NOMO-1 (cell line): ENCODE measurements at regions not wholly inside any gene's neighbourhood (a gene's known extent, or its start where the extent isn't known, plus 50 kb on each side); places are given as distances from the start of the nearest gene placed in this dataset.

Source experiments
- DNase-seq, 2 experiments: peaks; one replicate each; lab custom pipeline; 2025; ENCODE audit not compliant: unreplicated experiment in 2 of 2; lab: John Stamatoyannopoulos, UW

- no peak for DNase-seq
These were observed 335.8 kb downstream of the EPHA7 start for GRCh38 chr6:93083337-93084230.

- DNase-seq, result no peak
These were observed 337.5 kb downstream of the EPHA7 start for GRCh38 chr6:93081901-93082300.

- no peak for DNase-seq
These were observed 340.3 kb downstream of the EPHA7 start for GRCh38 chr6:93079061-93079460.

- DNase-seq, result no peak
These were observed 345.5 kb downstream of the EPHA7 start for GRCh38 chr6:93073811-93074210.

DNA sequence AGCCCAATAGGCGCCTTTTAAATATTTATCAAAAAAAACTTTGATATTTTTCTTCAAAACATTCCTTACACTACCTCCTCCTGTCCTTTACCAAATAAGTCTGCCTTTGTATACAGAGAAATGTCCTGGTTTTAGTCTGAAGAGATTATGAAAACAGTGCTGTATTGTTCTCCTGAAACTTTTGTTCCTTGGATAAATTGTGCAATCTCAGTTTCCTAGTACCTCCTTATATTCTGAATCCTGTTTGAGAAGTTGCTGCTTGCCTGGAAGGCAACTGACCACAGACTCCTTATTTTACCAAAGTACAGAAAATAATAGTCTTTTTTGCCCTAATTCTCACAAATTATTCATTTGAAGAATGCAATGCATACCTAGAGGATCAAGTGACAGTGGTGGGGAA is 349.5 kb downstream of the EPHA7 start:
- no peak for DNase-seq

- no peak for DNase-seq
These were observed 359.4 kb downstream of the EPHA7 start for GRCh38 chr6:93059911-93060310.

- no peak for DNase-seq
These were observed 361.8 kb downstream of the EPHA7 start for GRCh38 chr6:93057584-93057983.

GRCh38 chr6:93048381-93048780 is 371.0 kb downstream of the EPHA7 start:
- DNase-seq, result no peak

DNA sequence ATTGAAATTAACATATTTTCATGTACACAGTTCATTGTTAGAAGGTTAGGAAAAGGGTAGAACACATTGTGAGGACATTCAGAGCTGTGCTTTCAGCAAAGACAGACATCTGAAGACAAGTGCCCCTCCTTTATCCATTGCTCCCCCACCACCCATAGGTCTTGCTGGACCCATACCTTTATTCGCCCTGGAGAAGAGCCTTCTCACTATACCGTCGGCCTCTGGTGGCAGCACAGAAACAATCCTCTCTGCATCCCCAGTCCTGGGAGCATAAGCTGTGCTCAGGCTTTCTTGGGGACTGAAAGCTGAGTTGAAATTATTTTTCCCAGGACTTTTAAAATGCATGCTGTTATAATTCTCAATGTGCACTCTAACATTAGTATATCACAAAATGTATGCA is 372.3 kb downstream of the EPHA7 start:
- no peak for DNase-seq

DNA sequence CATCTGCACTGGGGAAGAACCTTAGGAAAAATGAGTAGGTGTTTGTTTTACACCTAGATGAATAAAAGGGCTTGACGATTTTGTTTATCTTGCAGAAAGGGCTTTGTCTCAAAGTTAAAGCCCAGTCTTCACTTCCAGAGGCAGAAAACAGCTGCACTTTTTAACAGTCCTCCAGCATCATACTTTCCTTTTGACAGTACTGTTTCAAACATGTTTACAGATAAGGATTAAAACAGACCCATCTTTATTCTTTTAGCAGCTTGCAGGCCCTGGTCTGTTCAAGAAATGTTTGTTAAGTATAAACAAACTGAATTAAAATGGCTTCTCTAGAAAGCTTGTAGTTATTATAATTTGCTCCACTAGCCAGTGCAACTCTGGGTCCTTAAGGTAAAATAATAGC is 374.2 kb downstream of the EPHA7 start:
- DNase-seq, result no peak

DNA sequence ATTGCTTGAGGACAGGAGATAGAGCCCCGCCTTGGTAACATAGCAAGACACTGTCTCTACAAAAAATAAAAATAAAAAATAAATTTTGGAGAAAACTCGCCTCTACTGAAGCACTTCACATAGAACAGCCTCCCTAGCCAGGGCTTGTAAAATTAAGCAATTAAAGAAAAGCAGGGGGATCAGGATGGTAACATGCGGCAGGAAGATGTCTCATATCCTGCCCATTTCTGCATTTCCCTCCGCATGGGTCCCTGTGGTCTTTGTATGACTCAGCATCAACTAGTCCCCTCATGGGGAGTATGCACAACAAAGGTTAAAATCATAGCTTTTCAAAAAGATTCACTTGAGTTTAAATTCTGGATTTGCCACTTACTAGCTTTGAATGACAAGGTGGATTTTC is 379.0 kb downstream of the EPHA7 start:
- no peak for DNase-seq

DNA sequence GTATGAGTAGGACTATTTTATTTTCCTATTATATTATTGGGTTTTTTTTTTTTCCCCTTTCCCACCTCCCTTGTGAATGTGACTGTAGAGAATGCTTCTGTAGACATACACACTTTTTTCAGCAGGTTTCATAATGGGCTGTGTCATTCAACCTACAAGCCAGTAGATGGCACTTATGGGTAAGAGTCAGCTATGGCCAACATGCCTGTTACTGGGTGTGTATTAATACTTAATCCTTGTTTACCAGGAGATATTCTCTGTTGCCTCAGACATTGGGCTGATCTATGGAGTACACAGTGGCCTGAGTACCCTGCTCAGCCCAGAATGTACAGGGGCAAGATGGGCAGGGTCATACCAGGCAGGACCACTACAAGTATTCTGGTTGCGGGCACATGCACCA is 382.5 kb downstream of the EPHA7 start:
- DNase-seq, result no peak

DNA sequence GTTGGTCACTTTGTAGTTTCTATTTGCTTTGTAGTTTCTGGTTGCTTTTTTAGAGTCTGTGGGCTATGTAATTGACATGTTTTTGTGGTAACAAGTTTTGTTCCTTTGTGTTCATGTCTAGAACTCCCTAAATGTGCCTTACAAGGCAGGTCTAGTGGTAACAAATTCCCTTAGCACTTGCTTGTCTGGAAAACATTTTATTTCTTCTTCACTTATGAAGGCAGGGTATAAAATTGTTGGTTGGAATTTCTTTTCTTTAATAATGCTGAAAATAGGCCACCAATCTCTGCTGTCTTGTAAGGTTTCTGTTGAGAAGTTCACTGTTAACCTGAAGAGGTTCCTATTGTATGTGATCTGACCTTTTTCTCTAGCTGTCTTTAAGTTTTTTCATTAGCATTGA is 383.6 kb downstream of the EPHA7 start:
- DNase-seq, result no peak

- no peak for DNase-seq
These were observed 398.0 kb downstream of the EPHA7 start for GRCh38 chr6:93021235-93021915.

DNA sequence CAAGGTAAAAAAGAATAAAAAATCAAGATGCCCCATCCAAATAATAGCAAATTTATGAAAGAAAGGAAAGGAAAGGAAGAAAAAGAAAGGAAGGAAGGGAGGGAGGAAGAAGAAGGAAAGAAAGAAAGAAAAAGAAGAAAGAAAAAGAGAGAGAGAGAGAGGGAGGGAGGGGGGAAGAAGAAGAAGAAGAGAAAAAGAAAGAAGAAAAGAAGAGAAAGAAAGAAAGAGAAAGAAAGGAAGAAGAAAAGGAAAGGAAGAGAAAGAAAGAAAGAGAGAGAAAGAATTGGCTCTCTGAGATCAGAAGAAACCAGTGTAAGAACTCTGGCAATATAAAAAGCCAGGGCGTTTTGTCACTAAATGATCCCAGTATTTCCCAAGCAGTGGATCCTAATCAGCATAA is 401.7 kb downstream of the EPHA7 start:
- DNase-seq, result no peak

DNA sequence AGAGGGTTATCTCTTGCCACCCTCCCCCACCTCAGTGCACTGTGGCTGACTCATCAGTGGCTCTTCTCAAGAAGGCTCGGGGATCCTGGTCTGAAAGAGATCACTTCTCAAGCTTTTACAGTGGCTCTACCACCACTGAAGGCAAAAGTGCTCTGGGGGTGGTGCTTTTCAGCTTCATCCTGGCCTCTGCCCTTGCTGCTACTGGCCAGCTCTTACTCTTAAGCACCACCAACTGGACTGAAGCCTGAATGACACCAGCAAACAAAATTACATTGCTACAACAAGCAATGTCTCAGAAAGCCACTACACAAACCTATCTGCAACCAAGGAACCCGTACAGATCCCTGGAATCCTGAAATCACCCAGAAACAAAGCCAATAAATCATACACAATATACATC is 402.1 kb downstream of the EPHA7 start:
- no peak for DNase-seq

- no peak for DNase-seq
These were observed 406.3 kb downstream of the EPHA7 start for GRCh38 chr6:93013054-93013453.

GRCh38 chr6:93008375-93008774 is 411.0 kb downstream of the EPHA7 start:
- DNase-seq, result no peak

GRCh38 chr6:92989656-92990055 is 429.7 kb downstream of the EPHA7 start:
- no peak for DNase-seq

GRCh38 chr6:92979281-92979680 is 440.1 kb downstream of the EPHA7 start:
- no peak for DNase-seq

GRCh38 chr6:92977018-92977417 is 442.3 kb downstream of the EPHA7 start:
- DNase-seq, result no peak

DNA sequence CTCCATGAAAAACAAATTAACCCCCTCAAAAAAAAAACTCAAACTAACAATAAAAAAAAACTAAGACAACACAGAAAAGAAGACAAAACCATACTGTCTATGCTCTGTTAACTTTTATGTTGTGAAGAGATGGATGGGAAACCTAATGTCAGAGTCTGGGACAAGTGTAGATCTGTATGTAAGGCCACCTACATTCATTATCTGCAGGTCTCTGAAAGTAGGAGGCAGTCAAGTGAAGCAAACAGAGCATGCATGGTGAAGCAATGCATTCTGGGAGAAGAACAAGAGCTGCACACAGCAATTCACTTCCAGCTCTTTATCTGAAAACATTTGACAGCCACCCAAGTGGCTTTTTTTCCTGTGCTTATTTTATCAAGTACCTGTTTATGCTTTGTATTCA is 452.0 kb downstream of the EPHA7 start:
- DNase-seq, result no peak
